ENCODE measurements at regions not wholly inside any gene's neighbourhood (a gene's known extent, or its start where the extent isn't known, plus 50 kb on each side); places are given as distances from the start of the nearest gene placed in this dataset.
A peak's percentile ranks its signal among the peaks of the same experiment; 100 is the strongest.
"Not testable (repeated sequence)": the region's sequence is repeated elsewhere in the genome, so short reads cannot be mapped to it uniquely, and the experiment has no call there.

DNA sequence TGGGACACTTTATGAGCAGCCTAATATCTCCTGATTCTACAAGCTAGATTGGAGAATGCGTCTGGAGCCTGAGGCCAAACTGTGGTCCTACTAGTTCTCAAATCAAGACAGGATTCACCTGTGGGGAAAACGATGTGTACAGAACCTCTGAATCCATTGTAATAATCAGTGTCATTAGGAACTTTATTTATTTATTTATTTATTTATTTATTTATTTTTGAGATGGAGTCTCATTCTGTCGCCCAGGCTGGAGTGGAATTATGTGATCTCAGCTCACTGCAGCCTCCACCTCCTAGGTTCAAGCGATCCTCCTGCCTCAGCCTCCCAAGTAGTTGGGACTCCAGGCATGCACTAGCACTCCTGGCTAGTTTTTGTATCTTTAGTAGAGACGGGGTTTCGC, 52.6 kb upstream of the KIF26B start:
- DNase-seq, result not testable (repeated sequence)

DNA sequence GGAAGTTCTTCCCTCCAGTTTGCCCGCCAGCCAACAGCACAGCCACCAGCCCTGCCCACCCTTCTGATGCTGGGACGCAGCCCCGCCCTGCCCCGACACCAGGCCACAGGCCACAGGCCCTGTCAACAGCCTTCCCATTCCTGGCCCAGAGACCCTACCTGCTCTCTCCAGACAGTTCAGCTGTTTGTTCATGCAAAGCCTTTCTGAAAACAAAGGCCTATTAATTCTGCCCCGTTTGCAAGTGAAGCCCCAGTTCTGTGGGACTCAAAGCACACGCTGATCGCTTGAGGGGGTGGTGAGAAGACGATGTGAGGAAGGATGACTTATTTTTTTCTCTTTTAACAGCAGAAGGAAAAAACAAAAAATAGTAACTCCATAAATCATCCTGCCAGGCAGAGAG, 55.4 kb upstream of the KIF26B start:
- DNase-seq, result no peak

GRCh38 chr1:245098924-245099323, 55.9 kb upstream of the KIF26B start:
- DNase-seq, result no peak

DNA sequence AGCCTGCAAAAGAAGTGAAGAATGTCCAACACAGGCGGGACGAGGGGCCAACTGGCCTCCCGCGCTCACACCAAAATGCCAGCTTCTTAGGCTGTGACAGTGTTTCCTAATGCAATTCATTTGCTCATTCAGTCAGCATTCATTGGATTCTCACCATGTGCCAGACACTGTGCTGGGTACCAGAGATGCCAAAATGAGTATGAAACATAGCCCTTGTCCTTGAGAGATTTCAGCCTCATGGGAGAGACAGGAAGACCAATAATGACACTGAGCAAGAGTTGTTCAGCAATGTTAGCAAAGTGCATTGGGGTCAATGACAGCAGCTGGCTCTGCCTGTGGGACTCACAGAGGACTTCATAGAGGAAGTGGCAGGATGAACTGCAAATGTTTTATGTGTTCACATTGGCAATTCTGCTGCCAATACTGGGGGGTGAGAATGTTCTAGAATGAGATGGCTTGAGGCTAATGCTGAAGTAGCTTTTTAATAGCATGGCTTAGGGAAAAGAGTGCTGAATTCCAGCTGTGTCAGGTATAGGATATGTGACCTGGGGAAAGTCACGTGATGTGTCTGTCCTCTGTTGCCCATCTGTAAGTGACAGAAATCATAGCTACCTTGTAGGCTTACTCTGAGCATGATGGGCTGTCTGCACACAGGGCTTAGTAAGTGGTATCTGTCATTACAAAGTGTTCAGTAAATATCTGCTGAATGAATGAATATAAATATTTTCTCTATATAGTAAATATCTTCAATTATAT, 58.3 kb upstream of the KIF26B start:
- no peak for DNase-seq

DNA sequence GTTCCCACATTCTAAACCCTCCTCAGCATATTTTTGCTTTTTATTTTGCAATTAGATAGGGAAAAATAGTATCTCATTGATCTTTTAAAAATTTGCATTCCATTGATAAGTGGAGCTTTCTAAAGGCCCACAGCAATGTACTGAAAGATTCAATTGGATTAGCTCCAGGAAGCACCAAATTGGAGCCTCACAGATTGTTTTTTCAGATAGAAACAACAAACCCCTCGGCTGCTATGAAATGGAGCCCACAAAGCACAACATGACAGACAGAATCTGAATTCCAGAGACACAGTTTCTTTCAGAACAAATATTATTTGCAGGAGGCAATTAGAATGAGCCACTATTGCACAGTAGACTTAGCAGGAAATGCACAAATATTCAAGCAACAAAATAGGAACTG, 58.9 kb upstream of the KIF26B start:
- no peak for DNase-seq

GRCh38 chr1:245094954-245095353, 59.8 kb upstream of the KIF26B start:
- no peak for DNase-seq

GRCh38 chr1:245094092-245094491, 60.7 kb upstream of the KIF26B start:
- no peak for DNase-seq

DNA sequence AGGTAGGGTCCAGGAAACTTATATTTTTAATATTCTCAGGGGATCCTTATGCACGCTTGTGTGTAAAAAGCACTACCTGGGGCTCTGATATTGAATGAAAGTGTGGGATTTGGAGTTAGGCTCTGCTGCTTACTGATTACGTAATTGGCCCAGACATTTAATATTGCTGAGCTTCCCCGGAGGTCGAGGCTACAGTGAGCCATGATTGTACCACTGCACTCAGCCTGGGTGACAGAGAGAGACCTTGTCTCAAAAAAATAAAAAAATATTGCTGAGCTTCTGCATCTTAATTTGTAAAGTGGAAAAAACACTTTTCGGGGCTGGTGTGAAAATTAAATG, 62.2 kb upstream of the KIF26B start:
- no peak for DNase-seq

- DNase-seq, result no peak
These were observed 62.8 kb upstream of the KIF26B start for GRCh38 chr1:245091818-245092637.

DNA sequence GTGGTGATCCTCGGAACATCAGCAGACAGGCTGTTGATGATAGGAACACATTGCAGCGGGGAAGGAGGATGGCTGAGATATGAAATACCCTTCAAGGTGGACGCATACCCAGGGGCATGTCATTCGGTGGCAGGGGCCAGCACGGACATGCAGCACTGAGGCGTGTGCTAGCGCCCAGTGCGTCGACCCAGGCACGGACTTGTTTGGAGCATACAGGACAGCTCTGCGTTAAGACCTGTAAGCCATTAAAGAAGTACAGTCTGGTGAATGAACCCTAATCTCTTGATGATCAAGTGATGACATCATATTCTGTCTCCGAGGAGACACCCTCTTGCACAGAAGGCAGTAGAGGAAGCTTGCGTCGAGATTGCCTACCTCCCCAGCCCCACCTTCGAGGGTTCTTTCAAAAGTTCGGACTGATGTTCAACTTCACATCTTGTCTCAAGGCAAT, 63.6 kb upstream of the KIF26B start:
- DNase-seq, result no peak

- no peak for DNase-seq
These were observed 64.2 kb upstream of the KIF26B start for GRCh38 chr1:245090491-245091090.

- DNase-seq, result no peak
These were observed 67.1 kb upstream of the KIF26B start for GRCh38 chr1:245087723-245088122.

GRCh38 chr1:245086389-245086969, 68.3 kb upstream of the KIF26B start:
- no peak for DNase-seq

GRCh38 chr1:245085508-245086095, 69.2 kb upstream of the KIF26B start:
- DNase-seq, result peak in 1 of 5 experiments; percentile 19

DNA sequence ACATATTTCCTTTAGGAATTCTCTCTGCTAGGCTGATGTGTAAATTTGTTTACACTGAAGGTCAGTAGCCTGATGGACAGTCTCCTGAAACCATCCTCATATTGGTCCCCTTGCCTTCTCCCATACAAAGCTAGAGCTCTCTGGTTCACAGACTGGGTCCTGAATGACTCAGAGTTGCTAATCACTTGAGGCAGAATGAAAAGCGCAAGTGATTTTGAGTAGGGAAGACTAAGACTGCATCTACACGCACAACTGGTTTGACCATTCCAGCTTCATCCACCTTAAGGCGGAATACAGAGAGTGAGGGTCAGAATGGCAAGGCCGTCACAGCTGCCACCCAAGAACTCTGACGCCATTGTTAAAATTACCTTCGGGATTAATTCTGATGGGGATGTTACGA, 70.2 kb upstream of the KIF26B start:
- DNase-seq, result no peak

GRCh38 chr1:245079021-245079609, 75.7 kb upstream of the KIF26B start:
- peak in 1 of 5 experiments; percentile 13 for DNase-seq

GRCh38 chr1:245074898-245075297, 79.9 kb upstream of the KIF26B start:
- DNase-seq, result no peak

DNA sequence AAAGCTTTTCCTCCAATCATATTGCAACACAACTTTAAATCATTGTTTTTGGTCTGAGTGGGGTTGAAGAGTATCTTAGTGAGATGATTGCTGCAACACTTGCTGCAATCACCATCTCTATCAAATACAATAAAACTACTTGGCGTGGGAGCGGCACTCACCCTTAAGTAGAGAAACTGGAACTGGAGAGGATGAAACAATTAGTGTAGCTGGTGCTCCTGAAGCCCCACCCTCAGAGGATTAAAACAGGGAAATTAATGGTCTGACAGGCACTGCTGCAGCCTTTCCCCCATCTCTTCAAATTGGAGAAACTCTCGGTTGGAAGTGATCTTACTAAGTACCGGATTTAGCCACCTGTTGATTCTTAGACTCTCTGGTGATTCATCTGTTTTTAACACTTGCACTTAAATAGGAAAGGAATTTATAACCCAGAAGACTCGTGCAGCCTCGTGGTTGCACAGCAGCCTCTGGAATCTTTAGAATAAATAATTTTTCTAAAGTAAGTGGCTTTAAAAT, 80.5 kb upstream of the KIF26B start:
- no peak for DNase-seq

DNA sequence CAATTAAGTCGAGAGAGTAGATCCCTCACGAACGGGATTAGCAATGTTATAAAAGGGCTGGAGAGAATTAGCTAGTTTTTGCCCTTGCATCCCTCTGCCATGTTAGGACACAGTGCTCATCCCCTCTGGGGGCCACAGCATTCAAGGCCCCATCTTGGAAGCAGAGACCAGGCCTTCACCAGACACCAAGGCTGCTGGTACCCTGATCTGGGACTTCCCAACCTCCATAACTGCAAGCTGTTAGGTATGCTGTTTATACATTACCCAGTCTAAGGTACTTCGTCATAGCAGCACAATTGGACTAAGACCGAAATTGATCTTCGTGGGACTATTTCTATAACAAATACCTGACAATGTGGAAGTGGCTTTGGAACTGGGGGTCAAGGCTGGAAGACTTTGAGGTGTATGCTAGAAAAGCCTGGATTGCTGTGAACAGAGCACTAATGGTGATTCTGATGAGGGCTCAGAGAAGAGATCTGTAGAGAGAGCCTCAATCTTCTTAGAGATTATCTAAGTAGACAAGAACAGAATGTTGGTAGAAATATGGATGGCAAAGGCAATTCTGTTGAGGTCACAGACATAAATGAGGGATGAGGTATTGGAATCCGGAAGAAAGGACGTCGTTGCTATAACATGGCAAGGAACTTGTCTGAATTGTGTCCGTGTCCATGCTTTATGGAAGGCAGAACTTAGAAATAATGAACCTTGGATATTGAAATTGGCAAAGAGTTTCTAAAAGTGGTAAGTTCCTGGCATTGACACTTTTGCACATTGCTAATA, 83.8 kb upstream of the KIF26B start:
- DNase-seq, result no peak

GRCh38 chr1:245067257-245067656, 87.5 kb upstream of the KIF26B start:
- no peak for DNase-seq

- peak in 1 of 5 experiments; percentile 48 for DNase-seq
These were observed 92.0 kb upstream of the KIF26B start for GRCh38 chr1:245062741-245063305.

Data from T-helper 2 cell (primary cell).